Adrenal gland (tissue), 5 donors: ENCODE measurements at regions not wholly inside any gene's neighbourhood (a gene's known extent, or its start where the extent isn't known, plus 50 kb on each side); places are given as distances from the start of the nearest gene placed in this dataset.

ENCODE experiments used
- CTCF ChIP-seq, 6 experiments: fragments of 450-650 bp in 4 of 6; fragments of 200-600 bp in 2 of 6; sonication (generic) in 1 of 6; IDR thresholded peaks; 1 replicate in 5 of 6; 2 replicates in 1 of 6; pipeline versions ENCODE4 v1.5.1 to v1.8.0; 2016 to 2021; ENCODE audit warnings: antibody characterized with exemption in 6 of 6, mild to moderate bottlenecking in 2 of 6, moderate library complexity in 1 of 6
- POLR2A ChIP-seq, 2 donors: fragments of 450-650 bp; IDR thresholded peaks; one replicate each; pipeline ENCODE4 v1.6.1; 2017; ENCODE audit warnings: antibody characterized with exemption in 2 of 2, mild to moderate bottlenecking in 2 of 2, moderate library complexity in 1 of 2
- donor health status: DM: no; HTN: no; CAD: no.

GRCh38 chr5:81820863-81821262 lies 70.0 kb upstream of the SSBP2 start:
- TF ChIP-seq CTCF (IDR thresholded peaks at IDR 0.05) (no peak), POLR2A (IDR thresholded peaks at IDR 0.05) (no peak)
